AG10803 (cell line): ENCODE measurements at regions not wholly inside any gene's neighbourhood (a gene's known extent, or its start where the extent isn't known, plus 50 kb on each side); places are given as distances from the start of the nearest gene placed in this dataset.

Experiments
- DNase-seq: peaks from one replicate; pipeline ENCODE4 v3.0.0; 2010; ENCODE audit warnings: low read depth
- H3K4me3 ChIP-seq: 2 replicates; pipeline ENCODE4 v1.5.1; 2011; ENCODE audit warnings: mild to moderate bottlenecking, low read length, control low read depth
- CTCF ChIP-seq: conservative IDR thresholded peaks from 2 replicates; pipeline ENCODE4 v1.5.1; 2011; ENCODE audit warnings: mild to moderate bottlenecking, low read length, control low read depth, inconsistent platforms

- no peak overlapping the region for H3K4me3 ChIP-seq
- TF ChIP-seq CTCF: no peak
- DNase-seq: no peak
These were observed 83.3 kb upstream of the TGM3 start for GRCh38 chr20:2212456-2213015.

- no peak for DNase-seq
- TF ChIP-seq CTCF: no peak
- H3K4me3 ChIP-seq: no peak overlapping the region
These were observed 82.4 kb upstream of the TGM3 start for GRCh38 chr20:2213401-2213800.

GRCh38 chr20:2217857-2218539, 77.8 kb upstream of the TGM3 start:
- DNase-seq: no peak
- TF ChIP-seq CTCF: no peak
- no peak overlapping the region for H3K4me3 ChIP-seq

- TF ChIP-seq CTCF: no peak
- DNase-seq: no peak
- H3K4me3 ChIP-seq: no peak overlapping the region
These were observed 76.3 kb upstream of the TGM3 start for GRCh38 chr20:2219481-2220006.

GRCh38 chr20:2220298-2220697, 75.5 kb upstream of the TGM3 start:
- no peak overlapping the region for H3K4me3 ChIP-seq
- TF ChIP-seq CTCF: no peak
- DNase-seq: no peak

- no peak overlapping the region for H3K4me3 ChIP-seq
- DNase-seq: no peak
- TF ChIP-seq CTCF: no peak
These were observed 73.9 kb upstream of the TGM3 start for GRCh38 chr20:2221921-2222320.
